SK-N-SH (cell line): ENCODE measurements at regions not wholly inside any gene's neighbourhood (a gene's known extent, or its start where the extent isn't known, plus 50 kb on each side); places are given as distances from the start of the nearest gene placed in this dataset.

Source experiments
- CTCF ChIP-seq: fragments of 200-600 bp; sonication (generic); IDR thresholded peaks from 2 replicates; pipeline ENCODE4 v1.6.1; 2017; ENCODE audit warnings: antibody characterized with exemption, mild to moderate bottlenecking, moderate library complexity
- EP300 ChIP-seq, 2 experiments: IDR thresholded peaks; 2 replicates each; pipeline versions ENCODE4 v1.4.0 to v1.6.1; 2012; ENCODE audit warnings: borderline replicate concordance in 1 of 2, low read depth in 1 of 2, low read length in 1 of 2
- GABPA ChIP-seq: IDR thresholded peaks from 2 replicates; pipeline ENCODE4 v1.4.0; 2012; ENCODE audit warnings: low read depth, mild to moderate bottlenecking
- USF2 ChIP-seq: fragments of 150-350 bp; IDR thresholded peaks from 2 replicates; pipeline ENCODE4 v1.6.1; 2017; ENCODE audit warnings: antibody characterized with exemption, low read length, low read depth, borderline replicate concordance

GRCh38 chr3:39705351-39705900 is 104.0 kb upstream of the MYRIP start:
- peak in 1 of 2 experiments; percentile 24; a peak in 1 of 4 replicates for TF ChIP-seq EP300 (IDR thresholded peaks at IDR 0.05; ENCODE audit: borderline replicate concordance in 1 of 2, low read depth in 1 of 2, low read length in 1 of 2)
- TF ChIP-seq USF2 = no peak
- no peak for TF ChIP-seq CTCF
- TF ChIP-seq GABPA = no peak
